Mesenteric fat pad (tissue), 1 donor: ENCODE measurements at regions not wholly inside any gene's neighbourhood (a gene's known extent, or its start where the extent isn't known, plus 50 kb on each side); places are given as distances from the start of the nearest gene placed in this dataset.
"Not testable (repeated sequence)": the region's sequence is repeated elsewhere in the genome, so short reads cannot be mapped to it uniquely, and the experiment has no call there.

Source experiments
- DNase-seq: peaks from one replicate; pipeline ENCODE4 v3.0.0-alpha.2; 2020; ENCODE audit warnings: low spot score
- donor health status: DM: yes; HTN: yes; CAD: no.

GRCh38 chr3:81197386-81197785 lies 564.1 kb downstream of the GBE1 start:
- no peak for DNase-seq

- DNase-seq: no peak
Observed at GRCh38 chr3:81195478-81195877, 566.0 kb downstream of the GBE1 start.

- no peak for DNase-seq
Observed at GRCh38 chr3:81186412-81186811, 575.0 kb downstream of the GBE1 start.

- DNase-seq: not testable (repeated sequence)
Observed at GRCh38 chr3:81182086-81182875, 579.2 kb downstream of the GBE1 start.

- DNase-seq: no peak
Observed at GRCh38 chr3:81173514-81173913, 587.9 kb downstream of the GBE1 start.

GRCh38 chr3:81170298-81170697 lies 591.1 kb downstream of the GBE1 start:
- DNase-seq: no peak

- no peak for DNase-seq
Observed at GRCh38 chr3:81164806-81165205, 596.6 kb downstream of the GBE1 start.

GRCh38 chr3:81161851-81162250 lies 599.6 kb downstream of the GBE1 start:
- no peak for DNase-seq

- DNase-seq: no peak
Observed at GRCh38 chr3:81161100-81161499, 600.3 kb downstream of the GBE1 start.

- DNase-seq: no peak
Observed at GRCh38 chr3:81154611-81155143, 606.8 kb downstream of the GBE1 start.

GRCh38 chr3:81152156-81152555 lies 609.3 kb downstream of the GBE1 start:
- no peak for DNase-seq

- DNase-seq: no peak
Observed at GRCh38 chr3:81132995-81133394, 628.5 kb downstream of the GBE1 start.

GRCh38 chr3:81105789-81106488 lies 655.5 kb downstream of the GBE1 start:
- no peak for DNase-seq

- no peak for DNase-seq
Observed at GRCh38 chr3:81105206-81105605, 656.2 kb downstream of the GBE1 start.

- DNase-seq: no peak
Observed at GRCh38 chr3:81097889-81098288, 663.6 kb downstream of the GBE1 start.

- DNase-seq: no peak
Observed at GRCh38 chr3:81095956-81096355, 665.5 kb downstream of the GBE1 start.

- DNase-seq: no peak
Observed at GRCh38 chr3:81094986-81095385, 666.5 kb downstream of the GBE1 start.

GRCh38 chr3:81087607-81088006 lies 673.8 kb downstream of the GBE1 start:
- DNase-seq: no peak

GRCh38 chr3:81086348-81086747 lies 675.1 kb downstream of the GBE1 start:
- no peak for DNase-seq

GRCh38 chr3:81080608-81081007 lies 680.8 kb downstream of the GBE1 start:
- DNase-seq: no peak

- no peak for DNase-seq
Observed at GRCh38 chr3:81072591-81072990, 688.9 kb downstream of the GBE1 start.

GRCh38 chr3:81068546-81068945 lies 692.9 kb downstream of the GBE1 start:
- DNase-seq: no peak

GRCh38 chr3:81063896-81064295 lies 697.5 kb downstream of the GBE1 start:
- no peak for DNase-seq
